HG03457 (cell line): ENCODE measurements at regions not wholly inside any gene's neighbourhood (a gene's known extent, or its start where the extent isn't known, plus 50 kb on each side); places are given as distances from the start of the nearest gene placed in this dataset.

Source experiments
- ATAC-seq: cut with Tn5 transposase; IDR thresholded peaks from one replicate; pipeline ENCODE4 v1.9.1; 2021; ENCODE audit warnings: moderate number of reproducible peaks; ENCODE audit not compliant: unreplicated experiment

GRCh38 chr2:205902041-205902899 lies 183.7 kb downstream of the INO80D start:
- no peak for ATAC-seq

- no peak for ATAC-seq
Observed at GRCh38 chr2:205901491-205901890, 184.5 kb downstream of the INO80D start.

- ATAC-seq: no peak
Observed at GRCh38 chr2:205898744-205899143, 187.2 kb downstream of the INO80D start.

GRCh38 chr2:205895981-205896655 lies 189.9 kb downstream of the INO80D start:
- ATAC-seq: no peak

- no peak for ATAC-seq
Observed at GRCh38 chr2:205892665-205893259, 193.2 kb downstream of the INO80D start.

- ATAC-seq: no peak
Observed at GRCh38 chr2:205892251-205892655, 193.7 kb downstream of the INO80D start.

- ATAC-seq: no peak
Observed at GRCh38 chr2:205889114-205889513, 196.9 kb downstream of the INO80D start.

GRCh38 chr2:205887637-205888036 lies 198.3 kb downstream of the INO80D start:
- ATAC-seq: no peak

- ATAC-seq: no peak
Observed at GRCh38 chr2:205885492-205886099, 200.4 kb downstream of the INO80D start.

- ATAC-seq: no peak
Observed at GRCh38 chr2:205883965-205884364, 201.7 kb downstream of the NRP2 start.

GRCh38 chr2:205882806-205883425 lies 200.6 kb downstream of the NRP2 start:
- no peak for ATAC-seq

- no peak for ATAC-seq
Observed at GRCh38 chr2:205880048-205880447, 197.7 kb downstream of the NRP2 start.

GRCh38 chr2:205878999-205879762 lies 196.9 kb downstream of the NRP2 start:
- ATAC-seq: no peak

GRCh38 chr2:205877496-205877895 lies 195.2 kb downstream of the NRP2 start:
- no peak for ATAC-seq

- no peak for ATAC-seq
Observed at GRCh38 chr2:205876127-205876526, 193.8 kb downstream of the NRP2 start.

GRCh38 chr2:205872716-205873115 lies 190.4 kb downstream of the NRP2 start:
- no peak for ATAC-seq

GRCh38 chr2:205869439-205869838 lies 187.1 kb downstream of the NRP2 start:
- ATAC-seq: no peak

GRCh38 chr2:205868773-205869333 lies 186.6 kb downstream of the NRP2 start:
- ATAC-seq: peak; percentile 67

- no peak for ATAC-seq
Observed at GRCh38 chr2:205868053-205868452, 185.8 kb downstream of the NRP2 start.

GRCh38 chr2:205867371-205867770 lies 185.1 kb downstream of the NRP2 start:
- ATAC-seq: no peak
